GM12864 (cell line): ENCODE measurements at regions not wholly inside any gene's neighbourhood (a gene's known extent, or its start where the extent isn't known, plus 50 kb on each side); places are given as distances from the start of the nearest gene placed in this dataset.
A peak's percentile ranks its signal among the peaks of the same experiment; 100 is the strongest.

Experiments used
- DNase-seq: peaks from one replicate; pipeline ENCODE4 v3.0.0-alpha.2; 2011; ENCODE audit warnings: low read depth
- H3K4me3 ChIP-seq: 2 replicates; pipeline ENCODE4 v1.5.1; 2011; ENCODE audit warnings: mild to moderate bottlenecking, low read depth, low read length, control low read depth
- CTCF ChIP-seq: IDR thresholded peaks from 2 replicates; pipeline ENCODE4 v1.5.1; 2011; ENCODE audit warnings: low read depth, mild to moderate bottlenecking, moderate library complexity, low read length, control low read depth, inconsistent platforms; ENCODE audit errors: missing control alignments

GRCh38 chr12:92466391-92467305, 236.1 kb upstream of the PLEKHG7 start:
- H3K4me3 ChIP-seq = peak overlapping the region; percentile 66
- TF ChIP-seq CTCF = no peak
- peak; percentile 87 for DNase-seq

GRCh38 chr12:92465786-92466295, 236.9 kb upstream of the PLEKHG7 start:
- no peak for TF ChIP-seq CTCF
- peak overlapping the region; percentile 66; the same call in 1 of the 2 replicates for H3K4me3 ChIP-seq
- DNase-seq = no peak

DNA sequence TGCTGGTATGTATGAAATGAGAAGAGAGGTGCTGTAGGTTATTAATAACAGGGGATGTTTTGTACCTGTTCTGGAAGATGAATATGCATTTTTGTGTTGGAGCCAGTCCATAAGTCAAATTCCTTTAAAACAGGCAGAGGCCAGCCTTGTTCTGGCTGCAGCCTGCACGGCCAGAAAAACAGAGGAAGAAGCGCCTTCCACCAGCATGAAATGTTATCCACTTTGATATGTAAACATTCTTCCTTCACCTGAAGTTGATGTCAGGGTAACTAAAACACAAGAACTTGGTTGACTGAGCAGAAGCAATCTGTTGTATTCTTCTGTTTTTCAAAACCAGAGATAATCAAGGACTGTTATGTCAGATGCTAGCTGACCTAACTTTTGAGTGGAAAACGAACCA, 237.9 kb upstream of the PLEKHG7 start:
- DNase-seq = no peak
- H3K4me3 ChIP-seq = no peak overlapping the region

DNA sequence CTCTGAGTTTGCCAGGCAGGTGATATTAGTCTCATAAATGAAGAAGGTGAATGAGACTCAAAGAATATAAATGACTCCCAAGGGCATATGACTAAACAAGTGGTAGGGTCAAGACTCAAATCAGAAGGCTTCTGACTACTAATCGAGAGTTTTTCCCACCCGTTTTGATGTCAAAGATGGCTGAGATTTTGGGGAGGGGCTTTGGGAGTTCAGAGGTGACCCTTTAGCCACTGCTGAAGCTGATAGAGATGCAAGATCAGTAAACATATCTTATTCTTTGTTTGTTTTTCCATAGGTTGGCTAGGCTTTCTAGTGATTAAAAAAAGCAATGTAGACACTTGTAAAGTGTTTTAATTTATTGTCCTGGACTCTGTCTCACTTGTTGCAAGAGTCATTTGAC, 239.6 kb upstream of the PLEKHG7 start:
- DNase-seq = no peak
- no peak overlapping the region for H3K4me3 ChIP-seq
- TF ChIP-seq CTCF = no peak

More for the DNA sequence above, 237.9 kb upstream of the PLEKHG7 start:
- no peak for TF ChIP-seq CTCF

DNA sequence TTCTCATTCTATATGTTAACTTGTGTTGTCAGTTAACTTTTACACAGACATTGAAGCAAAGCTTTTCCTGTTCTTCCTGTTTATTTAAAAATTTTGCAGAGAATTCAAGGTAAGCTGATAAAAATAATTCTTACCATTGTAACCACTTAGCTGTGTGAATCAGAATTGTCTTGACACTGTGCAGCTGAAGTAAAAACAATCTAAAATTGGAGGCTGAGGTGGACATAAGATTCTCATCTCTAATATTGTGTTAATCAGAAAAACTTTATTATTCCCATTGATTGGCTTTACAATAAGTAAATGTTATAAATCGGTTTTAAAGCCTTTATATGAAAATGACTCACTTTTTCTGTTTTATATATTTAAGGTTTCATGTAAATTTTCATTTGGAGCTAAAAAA, 240.3 kb upstream of the PLEKHG7 start:
- no peak for DNase-seq
- no peak overlapping the region for H3K4me3 ChIP-seq
- TF ChIP-seq CTCF = no peak

GRCh38 chr12:92462049-92462448, 240.7 kb upstream of the PLEKHG7 start:
- peak; percentile 69 for DNase-seq
- no peak overlapping the region for H3K4me3 ChIP-seq
- no peak for TF ChIP-seq CTCF
